Activated naive CD4-positive, alpha-beta T cell treated with anti-CD3 and anti-CD28 coated beads, Interleukin-2, amount 50 U/mL, for 24 hours (primary cell): ENCODE measurements at regions not wholly inside any gene's neighbourhood (a gene's known extent, or its start where the extent isn't known, plus 50 kb on each side); places are given as distances from the start of the nearest gene placed in this dataset.

Experiments used
- H3K27ac Mint-ChIP-seq: one replicate; pipeline ENCODE4 v1.8.0; 2021; ENCODE audit warnings: mild to moderate bottlenecking, mixed read lengths
- H3K27me3 Mint-ChIP-seq: one replicate; pipeline ENCODE4 v1.8.0; 2021; ENCODE audit warnings: mixed read lengths
- H3K36me3 Mint-ChIP-seq: one replicate; pipeline ENCODE4 v1.8.0; 2021; ENCODE audit warnings: mixed read lengths
- H3K4me1 Mint-ChIP-seq: one replicate; pipeline ENCODE4 v1.8.0; 2021; ENCODE audit warnings: mixed read lengths
- H3K4me3 Mint-ChIP-seq: one replicate; pipeline ENCODE4 v1.8.0; 2021; ENCODE audit warnings: mild to moderate bottlenecking, mixed read lengths
- H3K9me3 Mint-ChIP-seq: one replicate; pipeline ENCODE4 v1.8.0; 2021; ENCODE audit warnings: mixed read lengths

GRCh38 chr1:222256058-222256457, 291.8 kb downstream of the HHIPL2 start:
- Mint-ChIP-seq H3K27me3 (no peaks in the 10 kb centered on the region), H3K27ac (no peak overlapping the region), H3K4me3 (no peak overlapping the region), H3K4me1 (no peaks in the 10 kb centered on the region), H3K9me3 (no peaks in the 10 kb centered on the region), H3K36me3 (peaks cover 2% of the 10 kb centered on the region)

GRCh38 chr1:222252788-222253187, 295.1 kb downstream of the HHIPL2 start:
- Mint-ChIP-seq H3K4me1 (peaks cover 5% of the 10 kb centered on the region), H3K9me3 (no peaks in the 10 kb centered on the region), H3K36me3 (peaks cover 1% of the 10 kb centered on the region), H3K27me3 (no peaks in the 10 kb centered on the region), H3K27ac (no peak overlapping the region), H3K4me3 (no peak overlapping the region)

GRCh38 chr1:222251847-222252246, 296.1 kb downstream of the HHIPL2 start:
- peaks cover 13% of the 10 kb centered on the region for H3K4me1 Mint-ChIP-seq
- H3K27ac Mint-ChIP-seq: no peak overlapping the region
- H3K27me3 Mint-ChIP-seq: no peaks in the 10 kb centered on the region
- H3K36me3 Mint-ChIP-seq: peaks cover 1% of the 10 kb centered on the region
- no peak overlapping the region for H3K4me3 Mint-ChIP-seq
- no peaks in the 10 kb centered on the region for H3K9me3 Mint-ChIP-seq

- Mint-ChIP-seq H3K9me3 (no peaks in the 10 kb centered on the region), H3K27me3 (no peaks in the 10 kb centered on the region), H3K4me1 (peaks cover 13% of the 10 kb centered on the region), H3K36me3 (peaks cover 2% of the 10 kb centered on the region), H3K27ac (no peak overlapping the region), H3K4me3 (no peak overlapping the region)
These were observed 297.5 kb downstream of the HHIPL2 start for GRCh38 chr1:222250376-222250775.

- H3K4me3 Mint-ChIP-seq: no peak overlapping the region
- peaks cover 13% of the 10 kb centered on the region for H3K4me1 Mint-ChIP-seq
- no peak overlapping the region for H3K27ac Mint-ChIP-seq
- peaks cover 1% of the 10 kb centered on the region for H3K36me3 Mint-ChIP-seq
- no peaks in the 10 kb centered on the region for H3K27me3 Mint-ChIP-seq
- no peaks in the 10 kb centered on the region for H3K9me3 Mint-ChIP-seq
These were observed 300.0 kb downstream of the HHIPL2 start for GRCh38 chr1:222247811-222248310.

GRCh38 chr1:222247081-222247480, 300.8 kb downstream of the HHIPL2 start:
- Mint-ChIP-seq H3K4me3 (no peak overlapping the region), H3K27me3 (no peaks in the 10 kb centered on the region), H3K27ac (no peak overlapping the region), H3K4me1 (peaks cover 13% of the 10 kb centered on the region), H3K9me3 (no peaks in the 10 kb centered on the region), H3K36me3 (peaks cover 1% of the 10 kb centered on the region)

- Mint-ChIP-seq H3K4me3 (no peak overlapping the region), H3K9me3 (no peaks in the 10 kb centered on the region), H3K36me3 (peaks cover 1% of the 10 kb centered on the region), H3K4me1 (peaks cover 13% of the 10 kb centered on the region), H3K27me3 (no peaks in the 10 kb centered on the region), H3K27ac (no peak overlapping the region)
These were observed 304.0 kb downstream of the HHIPL2 start for GRCh38 chr1:222243902-222244301.

GRCh38 chr1:222242492-222242891, 305.4 kb downstream of the HHIPL2 start:
- no peak overlapping the region for H3K27ac Mint-ChIP-seq
- peaks cover 5% of the 10 kb centered on the region for H3K4me1 Mint-ChIP-seq
- peaks cover 1% of the 10 kb centered on the region for H3K36me3 Mint-ChIP-seq
- H3K9me3 Mint-ChIP-seq: no peaks in the 10 kb centered on the region
- no peaks in the 10 kb centered on the region for H3K27me3 Mint-ChIP-seq
- no peak overlapping the region for H3K4me3 Mint-ChIP-seq

- Mint-ChIP-seq H3K36me3 (peaks cover 1% of the 10 kb centered on the region), H3K27ac (no peak overlapping the region), H3K4me1 (no peaks in the 10 kb centered on the region), H3K4me3 (no peak overlapping the region), H3K9me3 (no peaks in the 10 kb centered on the region), H3K27me3 (no peaks in the 10 kb centered on the region)
These were observed 306.5 kb downstream of the HHIPL2 start for GRCh38 chr1:222241410-222241809.

- no peaks in the 10 kb centered on the region for H3K4me1 Mint-ChIP-seq
- no peak overlapping the region for H3K4me3 Mint-ChIP-seq
- H3K36me3 Mint-ChIP-seq: no peaks in the 10 kb centered on the region
- H3K9me3 Mint-ChIP-seq: no peaks in the 10 kb centered on the region
- no peaks in the 10 kb centered on the region for H3K27me3 Mint-ChIP-seq
- H3K27ac Mint-ChIP-seq: no peak overlapping the region
These were observed 307.2 kb downstream of the HHIPL2 start for GRCh38 chr1:222240536-222241181.

GRCh38 chr1:222239130-222239529, 308.8 kb downstream of the HHIPL2 start:
- no peak overlapping the region for H3K4me3 Mint-ChIP-seq
- H3K9me3 Mint-ChIP-seq: no peaks in the 10 kb centered on the region
- no peaks in the 10 kb centered on the region for H3K4me1 Mint-ChIP-seq
- H3K27me3 Mint-ChIP-seq: no peaks in the 10 kb centered on the region
- H3K27ac Mint-ChIP-seq: no peak overlapping the region
- no peaks in the 10 kb centered on the region for H3K36me3 Mint-ChIP-seq

GRCh38 chr1:222234351-222234750, 313.6 kb downstream of the HHIPL2 start:
- no peaks in the 10 kb centered on the region for H3K36me3 Mint-ChIP-seq
- H3K4me3 Mint-ChIP-seq: no peak overlapping the region
- H3K9me3 Mint-ChIP-seq: peaks cover 4% of the 10 kb centered on the region
- no peak overlapping the region for H3K27ac Mint-ChIP-seq
- H3K4me1 Mint-ChIP-seq: no peaks in the 10 kb centered on the region
- H3K27me3 Mint-ChIP-seq: no peaks in the 10 kb centered on the region

- no peaks in the 10 kb centered on the region for H3K27me3 Mint-ChIP-seq
- H3K4me1 Mint-ChIP-seq: no peaks in the 10 kb centered on the region
- no peak overlapping the region for H3K4me3 Mint-ChIP-seq
- H3K36me3 Mint-ChIP-seq: no peaks in the 10 kb centered on the region
- H3K9me3 Mint-ChIP-seq: peaks cover 4% of the 10 kb centered on the region
- no peak overlapping the region for H3K27ac Mint-ChIP-seq
These were observed 314.3 kb downstream of the HHIPL2 start for GRCh38 chr1:222233444-222234158.

GRCh38 chr1:222232842-222233241, 315.1 kb downstream of the HHIPL2 start:
- Mint-ChIP-seq H3K27ac (no peak overlapping the region), H3K9me3 (peaks cover 6% of the 10 kb centered on the region), H3K27me3 (no peaks in the 10 kb centered on the region), H3K36me3 (no peaks in the 10 kb centered on the region), H3K4me3 (no peak overlapping the region), H3K4me1 (no peaks in the 10 kb centered on the region)

- H3K27me3 Mint-ChIP-seq: no peaks in the 10 kb centered on the region
- peaks cover 17% of the 10 kb centered on the region for H3K9me3 Mint-ChIP-seq
- H3K36me3 Mint-ChIP-seq: peaks cover 6% of the 10 kb centered on the region
- H3K27ac Mint-ChIP-seq: no peak overlapping the region
- H3K4me3 Mint-ChIP-seq: no peak overlapping the region
- no peaks in the 10 kb centered on the region for H3K4me1 Mint-ChIP-seq
These were observed 318.1 kb downstream of the HHIPL2 start for GRCh38 chr1:222229672-222230312.

- Mint-ChIP-seq H3K27ac (no peak overlapping the region), H3K27me3 (no peaks in the 10 kb centered on the region), H3K4me3 (no peak overlapping the region), H3K36me3 (peaks cover 6% of the 10 kb centered on the region), H3K4me1 (no peaks in the 10 kb centered on the region), H3K9me3 (peaks cover 13% of the 10 kb centered on the region)
These were observed 322.6 kb downstream of the HHIPL2 start for GRCh38 chr1:222225316-222225691.
